NCI-H187 treated with DMSO at 0.1 percent for 48 hours (cell line): ENCODE measurements at regions not wholly inside any gene's neighbourhood (a gene's known extent, or its start where the extent isn't known, plus 50 kb on each side); places are given as distances from the start of the nearest gene placed in this dataset.

Experiments used
- DNase-seq: peaks from one replicate; lab custom pipeline; 2025; lab: John Stamatoyannopoulos, UW

DNA sequence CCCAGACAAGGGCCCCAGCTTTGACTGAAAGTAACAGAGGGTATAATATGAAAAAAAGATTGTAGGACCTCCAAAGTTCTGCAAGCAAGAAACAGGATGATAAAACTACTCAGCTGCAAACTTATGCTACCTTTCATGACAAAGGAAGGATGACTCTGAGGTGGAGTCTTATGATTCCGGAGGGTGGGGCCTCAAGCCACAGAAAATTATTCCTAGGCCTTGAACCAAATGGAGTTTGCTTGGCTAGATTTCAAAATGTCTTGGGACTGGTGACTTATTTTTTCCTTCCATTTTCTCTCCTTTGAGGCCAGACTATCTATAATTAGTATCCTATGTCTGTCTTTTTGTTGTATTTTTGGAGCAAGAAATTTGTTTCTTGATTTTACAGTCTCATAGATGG lies 336.4 kb downstream of the LRIG3 start:
- no peak for DNase-seq

DNA sequence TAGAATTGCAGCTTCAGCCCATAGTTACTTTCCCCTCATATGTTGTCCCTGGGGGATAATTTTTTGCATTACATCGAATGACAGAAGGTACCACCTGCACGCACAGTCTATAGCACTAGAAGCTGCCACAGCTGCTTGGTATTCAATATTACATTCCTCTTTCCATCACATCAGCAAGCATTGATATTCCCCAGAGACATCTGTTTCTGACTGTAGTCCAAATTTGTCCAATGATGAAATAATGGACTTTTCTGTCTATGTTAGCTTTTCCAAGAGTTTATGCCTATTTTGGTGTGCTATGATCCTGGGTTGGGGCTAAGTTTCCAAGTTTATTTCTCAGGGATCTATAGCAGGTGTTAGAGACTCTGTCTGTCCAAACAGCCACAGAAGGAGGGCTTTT lies 335.4 kb downstream of the LRIG3 start:
- DNase-seq: no peak

DNA sequence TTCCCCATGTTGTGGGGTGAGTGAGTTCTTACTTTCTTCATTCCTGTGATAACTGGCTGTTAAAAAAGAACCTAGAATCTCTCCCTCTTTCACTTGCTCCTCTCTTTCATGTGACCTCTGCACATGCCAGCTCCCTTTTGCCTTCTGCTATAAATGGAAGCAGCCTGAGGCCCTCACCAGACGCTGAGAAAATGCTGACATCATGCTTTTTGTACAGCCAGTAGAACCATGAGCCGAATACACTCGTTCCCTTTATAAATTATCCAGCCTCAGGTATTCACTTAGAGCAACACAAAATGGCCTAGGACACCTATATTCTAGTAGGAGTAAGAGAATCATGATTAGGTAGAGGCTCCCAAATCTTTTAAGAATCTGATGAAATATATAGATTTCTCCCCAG lies 333.5 kb downstream of the LRIG3 start:
- no peak for DNase-seq

DNA sequence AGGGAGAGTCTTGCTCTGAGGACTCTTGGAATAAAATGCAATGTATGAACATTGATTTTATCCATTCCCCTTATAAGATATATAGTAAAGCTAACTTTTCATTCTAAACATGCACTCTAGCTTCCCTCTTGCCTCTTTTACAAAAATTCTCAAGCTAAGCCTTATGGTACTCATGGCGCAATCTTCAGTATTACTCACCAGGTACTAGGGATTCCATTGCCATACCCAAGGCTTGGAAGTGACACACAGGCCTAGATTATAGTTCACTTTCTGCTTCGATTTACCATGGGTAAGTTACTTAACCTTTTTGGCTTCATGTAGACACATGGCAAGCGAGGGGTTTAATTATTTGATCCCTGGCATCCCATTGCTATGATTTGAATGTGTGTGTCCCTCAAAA lies 331.5 kb downstream of the LRIG3 start:
- no peak for DNase-seq

DNA sequence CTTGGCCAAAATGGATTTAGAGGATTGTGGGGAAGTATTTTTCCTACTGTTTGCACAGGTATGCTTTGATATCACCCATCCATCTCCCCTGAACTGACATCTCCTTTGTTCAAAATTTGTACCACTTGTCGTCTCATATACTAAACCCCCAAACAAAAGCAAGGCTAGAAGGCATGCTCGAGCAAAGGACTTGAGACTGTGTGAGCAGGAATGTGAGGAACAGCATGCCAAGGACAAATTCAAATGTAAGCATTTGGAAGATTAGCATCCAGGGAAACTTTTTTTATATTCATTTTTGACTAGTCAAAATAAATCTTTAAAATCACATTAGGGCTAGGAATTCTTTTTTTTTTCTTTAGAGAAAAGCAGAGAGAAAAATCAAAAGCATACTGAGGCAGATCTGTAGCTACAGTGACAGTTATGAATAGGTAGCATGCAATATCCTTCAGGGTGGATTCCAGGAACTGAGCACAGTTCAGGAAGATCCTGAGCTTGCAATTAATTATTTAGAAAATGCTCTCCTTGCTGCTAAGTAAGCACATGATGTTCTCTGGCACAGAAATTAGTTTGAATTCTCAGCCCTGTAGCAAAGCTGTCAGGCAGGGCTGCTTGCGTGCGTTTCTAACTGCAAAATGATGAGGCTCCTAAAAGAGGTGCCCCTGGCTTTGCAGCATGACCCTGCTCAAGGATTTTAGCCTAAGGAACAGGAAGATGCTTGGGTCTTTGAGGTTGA lies 327.7 kb downstream of the LRIG3 start:
- no peak for DNase-seq

DNA sequence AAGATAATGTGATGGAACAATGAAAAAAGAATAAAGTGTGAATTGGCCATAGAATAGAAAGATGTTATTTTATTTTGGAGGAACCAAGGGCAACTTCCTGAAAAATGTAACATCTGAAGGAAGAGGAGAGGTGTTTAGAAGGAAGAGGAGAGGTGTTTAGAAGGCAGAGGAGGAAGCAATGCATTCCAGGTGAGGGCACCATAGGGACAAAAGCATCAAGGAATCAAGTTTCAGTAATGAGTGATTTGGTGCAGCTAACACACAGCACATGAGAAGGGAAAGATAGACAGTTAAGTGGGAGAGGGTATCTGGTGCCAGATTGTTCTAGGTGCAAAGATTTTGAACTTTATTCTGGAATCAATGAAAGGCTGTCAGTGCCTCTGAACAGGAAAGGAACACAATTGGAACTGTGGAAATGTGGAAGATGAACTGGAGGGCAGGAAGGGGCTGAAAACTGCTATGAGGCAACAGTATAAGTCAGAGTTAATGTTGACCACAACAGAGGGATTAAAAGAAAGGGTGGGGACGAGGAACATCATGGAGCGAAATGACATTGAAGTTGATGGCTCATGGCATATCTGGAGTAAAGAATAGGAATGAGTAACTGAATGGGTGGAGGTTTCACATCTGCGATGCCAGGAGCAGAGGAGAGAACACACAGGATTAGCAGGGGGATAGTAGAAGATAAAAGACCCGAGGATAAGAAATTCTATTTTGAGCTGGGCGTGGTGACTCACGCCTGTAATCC lies 326.6 kb downstream of the LRIG3 start:
- no peak for DNase-seq

DNA sequence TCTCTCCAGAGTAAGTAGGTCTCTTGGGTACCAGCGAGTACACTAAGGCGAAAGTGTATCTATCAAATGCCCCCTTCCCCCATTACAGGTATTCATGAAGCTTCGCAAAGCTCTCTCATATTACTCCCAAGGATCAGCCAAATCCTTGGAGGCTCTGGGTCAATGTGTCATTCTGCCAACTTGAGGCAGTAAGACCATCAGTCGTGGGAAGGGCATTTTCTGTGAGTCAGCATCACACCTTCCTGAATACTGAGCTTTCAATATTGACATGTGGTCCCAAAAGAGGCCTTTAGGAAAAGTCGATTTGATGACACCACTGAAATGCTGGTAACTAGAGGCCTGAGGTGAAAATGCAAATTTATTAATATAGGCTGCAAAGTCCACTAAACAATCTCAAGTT lies 323.9 kb downstream of the LRIG3 start:
- no peak for DNase-seq

DNA sequence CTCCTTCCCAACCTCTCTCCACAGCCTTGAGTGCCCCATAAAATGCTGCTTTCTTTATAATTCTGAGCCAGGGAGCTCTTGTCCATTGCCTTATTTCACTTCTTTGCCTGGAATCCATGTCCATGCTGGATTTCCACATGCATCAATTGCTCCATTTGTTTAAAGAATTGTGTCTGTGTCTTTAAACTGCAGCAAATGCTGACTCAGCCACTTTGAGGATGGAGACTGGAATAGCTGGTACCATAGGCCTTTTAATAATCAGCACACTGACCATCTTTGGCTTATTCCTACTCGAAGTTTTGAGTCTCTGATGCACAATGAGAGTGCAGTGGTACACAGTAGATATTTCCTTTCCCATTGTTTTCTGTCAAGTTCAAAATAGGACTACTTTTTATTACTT lies 318.8 kb downstream of the LRIG3 start:
- no peak for DNase-seq

DNA sequence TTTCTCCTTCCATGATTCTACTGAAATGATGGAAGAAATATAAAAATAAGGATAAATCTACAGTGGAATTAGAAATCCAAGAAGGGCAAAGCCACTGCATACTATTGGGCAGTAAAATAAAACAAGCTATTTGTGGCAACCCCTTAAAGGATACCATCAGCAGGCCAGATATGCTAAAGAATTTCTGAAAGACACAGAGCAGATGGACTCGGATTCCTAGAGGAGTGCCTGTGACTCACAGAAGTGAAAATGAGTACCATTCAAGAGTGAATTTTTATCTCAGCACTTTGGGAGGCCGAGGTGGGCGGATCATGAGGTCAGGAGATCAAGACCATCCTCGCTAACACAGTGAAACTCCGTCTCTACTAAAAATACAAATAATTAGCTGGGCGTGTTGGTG lies 318.1 kb downstream of the LRIG3 start:
- DNase-seq: no peak

DNA sequence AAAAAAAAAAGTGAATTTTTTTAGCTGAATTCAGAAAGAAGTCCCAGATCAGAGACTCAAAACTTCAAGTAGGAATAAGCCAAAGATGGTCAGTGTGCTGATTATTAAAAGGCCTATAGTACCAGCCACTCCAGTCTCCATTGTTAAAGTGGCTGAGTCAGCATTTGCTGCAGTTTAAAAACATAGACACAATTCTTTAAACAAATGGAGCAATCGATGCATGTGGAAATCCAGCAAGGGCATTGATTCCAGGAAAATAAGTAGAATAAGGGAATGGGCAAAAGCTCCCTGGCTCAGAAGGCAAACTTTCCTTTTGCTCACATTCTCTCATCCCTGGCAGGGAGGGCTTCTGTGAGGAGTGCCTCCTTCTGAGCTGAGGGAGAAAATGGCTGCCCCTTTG lies 317.6 kb downstream of the LRIG3 start:
- DNase-seq: no peak

DNA sequence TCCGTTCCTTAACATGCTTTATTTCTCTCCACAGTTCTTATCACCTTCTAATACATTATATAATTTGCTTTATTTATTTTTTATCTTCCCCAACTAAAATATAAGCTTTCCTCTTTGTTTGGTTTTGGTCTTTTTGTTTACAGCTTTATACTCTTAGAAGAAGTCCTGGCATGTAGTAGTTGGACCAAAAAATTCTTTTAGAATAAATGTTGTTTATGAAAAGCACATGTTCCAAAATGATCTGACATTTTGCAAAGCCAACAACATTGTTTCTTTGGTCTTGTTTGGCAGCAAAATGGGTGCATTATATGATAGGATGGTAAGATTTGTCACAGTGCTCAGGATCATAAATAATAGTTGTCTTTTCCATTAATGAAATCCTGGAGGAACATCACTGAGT lies 312.5 kb downstream of the LRIG3 start:
- no peak for DNase-seq

DNA sequence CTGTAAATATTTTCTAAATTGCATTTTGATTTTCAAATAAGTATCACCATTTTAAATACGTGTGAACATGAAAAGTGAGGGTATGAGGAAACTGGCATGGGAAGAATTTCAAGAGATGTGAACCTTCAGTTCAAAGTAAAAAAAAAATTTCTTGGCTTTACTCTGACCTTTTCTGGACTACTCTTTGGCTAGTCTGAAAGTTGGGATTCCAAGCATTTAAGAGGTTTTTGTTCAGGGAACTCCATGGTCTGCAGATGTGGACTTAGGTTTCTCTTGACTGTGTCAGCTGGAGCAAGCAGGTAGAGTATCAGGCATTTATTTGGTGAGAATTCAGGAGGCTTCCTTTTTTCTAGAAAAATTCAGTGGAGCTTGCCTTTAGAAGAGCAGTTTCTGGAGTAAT lies 311.6 kb downstream of the LRIG3 start:
- DNase-seq: no peak

DNA sequence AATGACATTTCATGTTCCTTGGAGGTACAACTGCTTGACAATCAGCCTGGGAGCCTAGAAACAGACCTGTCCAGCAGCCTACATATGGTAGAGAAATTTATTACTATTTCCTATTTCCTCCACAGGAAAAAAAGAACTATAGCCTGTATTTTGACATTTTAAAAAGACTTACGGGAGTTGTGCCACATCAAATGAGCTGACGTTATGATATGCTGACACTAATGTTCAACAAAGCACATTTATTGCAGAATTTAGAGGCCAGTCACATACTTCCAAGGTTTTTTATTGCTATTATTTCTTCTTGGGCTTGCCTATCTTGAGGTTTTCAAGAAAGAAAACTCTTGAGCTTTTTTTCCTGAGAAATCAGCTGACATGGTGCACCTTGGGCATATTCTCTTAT lies 305.3 kb downstream of the LRIG3 start:
- DNase-seq: no peak

DNA sequence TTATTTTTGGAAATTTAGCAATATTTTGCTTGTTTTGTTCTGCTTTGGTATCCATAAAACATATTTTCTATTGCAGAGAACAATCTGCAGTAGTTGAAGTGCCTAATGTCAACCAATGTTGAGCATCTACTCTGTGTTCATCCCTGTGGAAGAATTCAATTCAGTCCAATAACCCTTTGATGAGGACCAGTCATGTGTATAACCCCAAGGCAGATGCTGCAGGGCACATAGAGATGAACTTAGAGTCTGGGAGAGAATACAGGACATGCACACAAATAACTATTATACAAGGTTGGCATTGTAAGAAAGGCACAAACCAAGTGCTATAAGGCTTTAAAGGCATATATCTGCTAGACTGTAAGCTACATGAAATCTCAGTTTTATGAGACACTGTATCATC lies 304.7 kb downstream of the LRIG3 start:
- no peak for DNase-seq

DNA sequence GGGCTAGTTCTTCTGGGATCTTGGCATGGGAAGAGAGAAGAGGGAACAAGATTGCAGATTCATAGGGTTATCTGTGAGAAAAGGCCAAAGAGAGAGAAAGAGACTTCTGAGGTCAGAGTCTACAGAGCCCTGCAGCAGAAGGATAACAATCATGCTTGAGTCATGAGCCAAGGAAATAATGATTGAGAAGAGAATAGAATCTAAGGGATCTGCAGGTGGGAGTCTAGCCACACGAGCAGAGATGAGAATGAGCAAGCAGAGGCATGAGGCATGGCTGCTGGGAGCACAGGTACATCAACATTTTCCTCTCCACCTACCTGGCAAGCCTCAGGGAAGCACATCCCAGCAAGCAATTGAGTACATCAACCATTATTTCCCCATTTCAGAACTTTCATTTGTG lies 303.7 kb downstream of the LRIG3 start:
- no peak for DNase-seq

DNA sequence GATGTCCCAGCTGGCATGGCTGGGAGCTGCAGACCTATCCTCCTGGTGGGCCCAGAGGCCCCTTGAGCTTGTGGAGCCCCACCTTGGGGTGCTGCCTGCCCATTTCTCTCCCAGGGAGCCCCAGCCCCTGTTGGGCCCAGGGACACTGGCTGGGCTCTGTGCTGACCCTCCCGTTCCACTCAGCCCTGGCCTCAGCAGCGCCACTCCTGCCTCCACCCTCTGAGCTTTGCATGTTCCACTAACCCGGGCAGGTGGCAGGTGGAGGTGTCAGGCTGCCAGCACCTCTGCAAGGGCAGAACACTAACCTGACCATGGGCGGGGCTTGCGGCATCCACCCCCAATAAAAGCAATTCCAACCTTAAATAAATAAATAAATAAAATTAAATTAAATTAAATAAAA lies 299.2 kb downstream of the LRIG3 start:
- no peak for DNase-seq

DNA sequence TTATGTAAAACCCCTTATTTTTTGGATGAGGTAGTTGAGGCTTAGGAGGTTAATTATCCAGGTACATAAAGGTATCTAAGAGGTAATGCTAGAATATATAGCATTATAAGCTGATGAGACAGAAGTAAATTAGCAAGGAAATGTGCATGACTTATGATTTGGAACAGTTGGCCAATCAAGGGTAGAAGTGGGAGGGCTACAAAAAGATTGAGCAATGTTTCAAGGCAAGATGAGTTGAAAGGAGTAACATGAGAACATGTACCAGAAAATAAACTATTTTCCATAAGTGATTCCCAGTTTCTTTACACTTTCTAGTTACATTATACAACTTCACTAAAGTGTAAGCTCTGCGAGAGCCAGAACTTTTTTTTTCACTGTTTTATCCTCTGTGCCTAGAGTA lies 290.9 kb downstream of the LRIG3 start:
- no peak for DNase-seq

DNA sequence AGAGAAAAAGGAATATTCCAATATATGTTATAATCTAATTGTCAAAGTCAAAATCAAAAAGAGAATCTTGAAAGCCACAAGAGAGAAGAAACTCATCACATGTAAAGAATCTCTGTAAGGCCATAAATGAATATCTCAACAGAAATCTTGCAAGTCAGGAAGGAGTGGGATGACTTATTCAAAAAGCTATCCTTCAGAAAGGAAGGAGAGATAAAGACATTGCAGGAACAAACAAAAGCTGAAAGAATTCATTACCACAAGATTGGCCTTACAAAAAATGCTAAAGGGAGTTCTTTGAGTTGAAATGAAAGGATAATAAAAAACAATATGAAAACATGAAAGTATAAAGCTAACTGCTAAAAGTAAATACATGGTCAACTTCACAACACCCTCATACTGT lies 286.8 kb downstream of the LRIG3 start:
- DNase-seq: no peak

DNA sequence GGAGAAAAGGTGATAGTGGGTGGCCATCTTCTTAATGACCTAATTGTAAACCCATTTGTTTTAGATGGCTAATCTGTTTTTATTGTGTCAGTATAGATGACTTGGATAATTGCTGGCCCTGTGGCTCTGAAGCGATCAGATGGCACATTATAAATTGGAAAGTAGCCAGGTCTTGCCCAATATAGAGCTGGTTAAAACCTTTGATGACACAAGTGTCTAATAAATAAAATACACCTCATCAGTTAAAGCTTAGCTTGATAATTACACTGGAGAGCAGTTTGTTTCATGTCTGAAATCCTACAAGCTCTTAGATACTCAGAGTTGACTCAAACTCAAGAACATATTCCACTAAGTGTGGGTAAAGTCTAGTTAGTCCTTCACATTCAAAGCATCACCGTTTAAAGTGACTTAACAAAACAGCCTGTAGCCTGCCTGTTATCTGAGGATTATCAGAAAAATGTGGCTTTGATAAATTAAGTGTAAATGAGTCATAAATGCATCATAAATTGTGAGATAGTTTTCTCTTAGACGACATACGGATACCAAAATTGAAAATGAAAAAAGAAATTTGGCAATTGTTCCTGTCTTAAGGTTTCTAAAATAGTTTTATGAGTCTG lies 280.9 kb downstream of the LRIG3 start:
- no peak for DNase-seq

DNA sequence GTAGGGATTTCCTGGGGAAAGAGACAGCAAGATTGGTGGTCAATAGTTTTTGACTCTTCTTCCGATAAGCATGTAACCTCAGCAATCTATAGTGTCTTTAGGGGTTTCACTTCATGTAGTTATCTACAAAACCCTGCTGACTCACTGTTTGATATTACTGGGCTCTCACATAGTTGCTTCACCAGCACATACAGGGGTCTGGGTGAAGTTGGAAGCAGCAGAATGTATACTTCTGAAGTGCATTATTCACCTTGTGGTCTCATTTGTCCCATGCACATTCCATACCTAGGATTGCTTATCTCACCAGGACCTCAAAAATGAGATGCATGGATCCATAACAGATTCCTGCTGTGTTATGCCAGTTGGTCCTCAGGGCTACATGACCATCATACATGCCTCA lies 280.0 kb downstream of the LRIG3 start:
- no peak for DNase-seq

DNA sequence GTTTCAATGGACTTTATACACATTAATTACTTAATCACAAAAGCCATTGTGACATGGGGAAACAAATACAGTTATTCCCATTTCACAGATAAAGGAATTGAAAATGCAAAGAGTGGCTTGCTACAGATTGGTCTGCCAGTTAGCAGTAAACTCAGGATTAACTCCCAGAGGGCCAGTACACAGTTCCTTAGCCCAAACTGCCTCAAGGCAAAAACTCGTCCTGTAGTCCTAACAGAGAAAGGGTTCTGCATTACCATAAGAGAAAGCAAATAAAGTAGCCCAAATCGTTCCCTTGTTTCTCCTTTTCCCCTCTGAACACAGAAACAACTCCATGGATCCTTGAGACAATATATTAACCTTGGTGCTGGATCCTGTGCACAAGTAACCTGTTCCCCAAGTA lies 274.4 kb downstream of the LRIG3 start:
- no peak for DNase-seq

DNA sequence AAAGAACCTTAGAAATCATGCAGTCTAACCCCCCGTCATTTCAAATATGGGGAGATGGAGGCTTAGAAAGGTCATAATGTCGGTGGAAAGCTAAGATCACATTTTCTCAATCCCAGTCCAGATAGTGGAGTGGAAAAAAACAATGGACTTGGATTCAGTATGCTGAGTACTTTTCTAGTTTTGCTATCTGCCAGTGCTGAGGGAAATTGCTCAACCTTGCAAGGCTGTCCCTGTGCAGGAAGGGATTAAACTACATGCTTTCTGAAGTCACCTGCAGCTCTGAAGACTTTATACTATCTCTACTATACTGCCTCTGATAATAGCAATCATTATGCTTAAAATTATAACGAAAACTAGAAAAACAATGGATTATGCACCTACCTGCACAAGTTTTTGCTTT lies 272.8 kb downstream of the LRIG3 start:
- DNase-seq: no peak

DNA sequence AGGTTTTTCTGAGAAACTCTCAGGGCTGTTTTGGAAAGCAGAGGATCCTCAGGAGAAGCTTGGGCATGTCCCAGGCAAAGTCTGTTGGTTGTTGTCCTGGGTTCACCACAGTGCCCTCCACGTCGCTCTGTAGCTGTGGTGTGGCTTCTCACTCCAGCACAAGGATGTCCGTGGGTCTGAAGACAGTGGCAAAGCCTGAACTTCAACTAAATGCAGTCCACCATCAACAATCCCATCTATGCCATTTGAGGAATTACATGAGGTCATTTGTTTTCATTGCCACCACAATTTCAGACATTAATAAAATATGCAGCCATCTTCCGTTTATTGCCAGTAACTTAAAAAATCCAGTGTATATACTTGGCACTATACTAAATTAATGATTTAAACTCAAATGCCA lies 272.1 kb downstream of the LRIG3 start:
- DNase-seq: no peak

DNA sequence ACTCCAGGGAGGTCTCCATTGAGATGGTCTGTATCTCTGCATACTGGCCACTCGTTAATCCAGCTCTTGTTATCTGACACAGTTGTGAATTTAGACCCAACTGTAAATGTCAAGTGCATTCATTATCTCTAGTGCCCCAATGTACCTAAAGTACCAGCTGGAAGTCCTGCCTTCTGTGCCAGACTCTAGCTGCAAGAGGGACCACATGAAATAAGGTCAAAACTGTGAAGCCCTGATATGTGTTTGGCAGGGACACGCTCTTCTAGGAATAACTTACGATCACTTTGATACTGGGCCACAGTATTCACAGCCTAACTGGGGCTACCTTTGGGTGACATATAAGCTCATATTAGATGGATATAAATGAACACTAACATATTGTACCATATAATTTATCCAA lies 268.5 kb downstream of the LRIG3 start:
- no peak for DNase-seq
